H9 (cell line): ENCODE measurements at regions not wholly inside any gene's neighbourhood (a gene's known extent, or its start where the extent isn't known, plus 50 kb on each side); places are given as distances from the start of the nearest gene placed in this dataset.

Experiments
- DNase-seq: peaks from one replicate; pipeline ENCODE4 v3.0.0-alpha.2; 2017
- H2AFZ ChIP-seq: one replicate; pipeline ENCODE4 v1.6.1; 2013; ENCODE audit warnings: mild to moderate bottlenecking, low read length, control low read depth, moderate library complexity
- H2AK5ac ChIP-seq: 2 replicates; pipeline ENCODE4 v1.6.1; 2013; ENCODE audit warnings: low read length, control low read depth, mixed read lengths; ENCODE audit not compliant: insufficient read length
- H2BK120ac ChIP-seq: one replicate; pipeline ENCODE4 v1.6.1; 2013; ENCODE audit warnings: low read depth, mild to moderate bottlenecking, low read length, control low read depth, inconsistent platforms; ENCODE audit not compliant: poor library complexity, severe bottlenecking
- H2BK12ac ChIP-seq: 2 replicates; pipeline ENCODE4 v1.6.1; 2013; ENCODE audit warnings: low read length, control low read depth, mixed read lengths, low read depth; ENCODE audit not compliant: insufficient read length
- H2BK15ac ChIP-seq: 2 replicates; pipeline ENCODE4 v1.6.1; 2013; ENCODE audit warnings: low read depth, low read length, control low read depth
- H2BK20ac ChIP-seq: one replicate; pipeline ENCODE4 v1.6.1; 2013; ENCODE audit warnings: low read depth, mild to moderate bottlenecking, low read length, control low read depth, inconsistent platforms; ENCODE audit not compliant: poor library complexity, severe bottlenecking
- H2BK5ac ChIP-seq: 2 replicates; pipeline ENCODE4 v1.6.1; 2013; ENCODE audit warnings: low read length, control low read depth, mixed read lengths; ENCODE audit not compliant: insufficient read length
- H3K14ac ChIP-seq: 2 replicates; pipeline ENCODE4 v1.6.1; 2013; ENCODE audit warnings: low read length, control low read depth; ENCODE audit not compliant: insufficient read depth
- H3K18ac ChIP-seq: 2 replicates; pipeline ENCODE4 v1.6.1; 2013; ENCODE audit warnings: low read depth, mild to moderate bottlenecking, mixed read lengths, low read length, control low read depth; ENCODE audit not compliant: insufficient read length
- H3K23ac ChIP-seq: 2 replicates; pipeline ENCODE4 v1.6.1; 2013; ENCODE audit warnings: low read length, control low read depth, mixed read lengths, low read depth; ENCODE audit not compliant: insufficient read length
- H3K23me2 ChIP-seq: 2 replicates; pipeline ENCODE4 v1.6.1; 2013; ENCODE audit warnings: low read depth, mild to moderate bottlenecking, mixed read lengths, low read length, control low read depth; ENCODE audit not compliant: insufficient read length, poor library complexity, severe bottlenecking
- H3K27ac ChIP-seq: 2 replicates; pipeline ENCODE4 v1.5.1; 2013; ENCODE audit warnings: low read length, control low read depth, mixed read lengths, low read depth; ENCODE audit not compliant: insufficient read length
- H3K27me3 ChIP-seq: 2 replicates; pipeline ENCODE4 v1.6.1; 2013; ENCODE audit warnings: low read length, control low read depth, inconsistent platforms; ENCODE audit not compliant: insufficient read depth
- H3K4ac ChIP-seq: 2 replicates; pipeline ENCODE4 v1.6.1; 2013; ENCODE audit warnings: low read depth, mild to moderate bottlenecking, control low read depth, inconsistent platforms, low read length, moderate library complexity
- H3K4me1 ChIP-seq: 2 replicates; pipeline ENCODE4 v1.6.1; 2013; ENCODE audit warnings: low read length, control low read depth, inconsistent platforms; ENCODE audit not compliant: insufficient read depth
- H3K4me2 ChIP-seq: 2 replicates; pipeline ENCODE4 v1.6.1; 2013; ENCODE audit warnings: low read length, control low read depth, mixed read lengths; ENCODE audit not compliant: insufficient read length, insufficient read depth
- H3K56ac ChIP-seq: 2 replicates; pipeline ENCODE4 v1.6.1; 2013; ENCODE audit warnings: low read depth, mild to moderate bottlenecking, mixed read lengths, low read length, control low read depth; ENCODE audit not compliant: insufficient read length
- H3K79me1 ChIP-seq: 2 replicates; pipeline ENCODE4 v1.6.1; 2013; ENCODE audit warnings: low read depth, mild to moderate bottlenecking, moderate library complexity, low read length, control low read depth, inconsistent platforms; ENCODE audit not compliant: insufficient read depth, poor library complexity, severe bottlenecking
- H3K79me2 ChIP-seq: 2 replicates; pipeline ENCODE4 v1.6.1; 2013; ENCODE audit warnings: low read length, control low read depth, inconsistent platforms; ENCODE audit not compliant: insufficient read depth
- H3K9ac ChIP-seq: 2 replicates; pipeline ENCODE4 v1.6.1; 2013; ENCODE audit warnings: low read length, control low read depth, mixed read lengths; ENCODE audit not compliant: insufficient read length; ENCODE audit errors: extremely low read depth
- H3K9me3 ChIP-seq: one replicate; pipeline ENCODE4 v1.6.1; 2013; ENCODE audit warnings: low read depth, low read length, inconsistent platforms; ENCODE audit not compliant: control insufficient read depth
- H3T11ph ChIP-seq: one replicate; pipeline ENCODE4 v1.6.1; 2013; ENCODE audit warnings: mild to moderate bottlenecking, low read length, control low read depth, inconsistent platforms
- H4K20me1 ChIP-seq: one replicate; pipeline ENCODE4 v1.6.1; 2013; ENCODE audit not compliant: control insufficient read depth, insufficient read length, insufficient read depth
- H4K5ac ChIP-seq: 2 replicates; pipeline ENCODE4 v1.6.1; 2013; ENCODE audit warnings: low read depth, mild to moderate bottlenecking, mixed read lengths, low read length, control low read depth; ENCODE audit not compliant: insufficient read length
- H4K8ac ChIP-seq: replicated peaks from 2 replicates; pipeline ENCODE4 v1.6.1; 2013; ENCODE audit warnings: low read length, control low read depth, mixed read lengths, low read depth; ENCODE audit not compliant: insufficient read length
- H4K91ac ChIP-seq: 2 replicates; pipeline ENCODE4 v1.6.1; 2013; ENCODE audit warnings: low read depth, mild to moderate bottlenecking, moderate library complexity, mixed read lengths, low read length, control low read depth; ENCODE audit not compliant: insufficient read length
- H3K27ac Mint-ChIP-seq, 3 experiments: 2 replicates in 2 of 3; 3 replicates in 1 of 3; pipeline ENCODE4 v1.8.0; 2020 to 2021; ENCODE audit warnings: mixed read lengths in 3 of 3, mild to moderate bottlenecking in 1 of 3, moderate library complexity in 1 of 3
- H3K27me3 Mint-ChIP-seq: 2 replicates; pipeline ENCODE4 v1.8.0; 2021; ENCODE audit warnings: low read depth, mild to moderate bottlenecking, moderate library complexity, mixed read lengths
- H3K36me3 Mint-ChIP-seq, 3 experiments: 2 replicates in 2 of 3; 3 replicates in 1 of 3; pipeline ENCODE4 v1.8.0; 2020 to 2021; ENCODE audit warnings: low read depth in 3 of 3, mixed read lengths in 3 of 3; ENCODE audit not compliant: insufficient read depth in 1 of 3
- H3K4me1 Mint-ChIP-seq, 2 experiments: 2 replicates each; pipeline ENCODE4 v1.8.0; 2020; ENCODE audit warnings: mixed read lengths in 2 of 2
- H3K4me3 Mint-ChIP-seq, 2 experiments: 2 replicates in 1 of 2; 3 replicates in 1 of 2; pipeline ENCODE4 v1.8.0; 2020 to 2021; ENCODE audit warnings: mild to moderate bottlenecking in 2 of 2, mixed read lengths in 2 of 2, moderate library complexity in 1 of 2
- H3K9me3 Mint-ChIP-seq, 2 experiments: 2 replicates in 1 of 2; 3 replicates in 1 of 2; pipeline ENCODE4 v1.8.0; 2020; ENCODE audit warnings: mild to moderate bottlenecking in 2 of 2, mixed read lengths in 2 of 2, moderate library complexity in 1 of 2
- WGBS: extraction: QIAGEN DNeasy Blood & Tissue Kit; methylation state at CpG from one replicate; pipeline ENCODE4 v1.1.7; 2013; ENCODE audit warnings: missing lambda C conversion rate, low lambda C conversion rate, mixed read lengths; ENCODE audit not compliant: insufficient read length; ENCODE audit errors: extremely low coverage; 5-methylcytosine and 5-hydroxymethylcytosine counted together
- TF ChIP-seq, protein P1 (sequence below): fragments of 200-600 bp; sonication (generic); conservative IDR thresholded peaks from 3 replicates; pipeline ENCODE4 v1.8.0; 2021; ENCODE audit warnings: antibody characterized with exemption, mild to moderate bottlenecking

DNA sequence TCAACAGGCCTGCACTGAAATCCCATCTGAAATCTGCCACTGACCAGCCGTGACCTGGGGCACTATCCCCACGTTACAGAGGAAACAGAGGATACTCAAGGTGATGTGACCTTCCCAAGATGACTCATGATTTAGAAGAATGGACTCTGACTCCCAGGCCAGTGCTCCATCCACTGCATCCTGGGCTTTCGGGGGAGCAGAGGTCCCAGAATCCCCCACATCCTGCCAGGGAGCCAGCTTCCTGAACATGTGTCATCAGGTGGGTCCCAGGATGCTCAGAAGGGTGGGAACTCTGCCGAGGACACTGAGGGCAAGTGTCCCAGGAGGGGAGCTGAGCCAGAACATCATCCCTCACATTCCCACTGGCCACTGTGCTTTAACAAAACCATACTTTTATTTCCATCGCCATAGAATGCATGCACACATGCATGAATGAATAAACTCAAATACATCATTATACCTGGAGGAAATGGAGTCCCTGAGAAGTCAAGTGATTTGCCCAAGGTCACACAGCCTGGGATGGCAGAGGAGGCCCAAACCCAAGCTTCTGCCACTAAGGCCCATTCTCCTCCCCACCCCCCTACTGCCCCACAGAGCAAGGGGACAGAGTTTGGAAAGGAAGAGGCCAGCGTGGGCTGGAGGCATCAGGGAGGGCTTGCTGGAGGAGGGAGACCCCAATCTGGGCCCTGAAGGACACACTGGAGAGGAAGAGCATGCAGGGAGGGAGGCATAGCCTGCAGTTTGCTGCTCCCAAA lies 189.4 kb downstream of the MATN1 start:
- H2AFZ ChIP-seq: no peak overlapping the region
- no peak overlapping the region for H3K4ac ChIP-seq
- H2AK5ac ChIP-seq: no peak overlapping the region
- H3K79me2 ChIP-seq: no peaks in the 10 kb centered on the region
- Mint-ChIP-seq H3K27ac (no peak overlapping the region), H3K27me3 (no peaks in the 10 kb centered on the region), H3K4me1 (peaks cover 0 to 3% of the 10 kb centered on the region in 2 experiments; a peak in 2 of 4 replicates), H3K36me3 (no peaks in the 10 kb centered on the region), H3K4me3 (no peak overlapping the region), H3K9me3 (no peaks in the 10 kb centered on the region)
- H3K27ac ChIP-seq: no peak overlapping the region
- H2BK15ac ChIP-seq: no peak overlapping the region
- no peak overlapping the region for H3K4me2 ChIP-seq
- no peaks in the 10 kb centered on the region for H3K23me2 ChIP-seq
- DNase-seq: no peak
- no peak overlapping the region for H3K9ac ChIP-seq
- H2BK5ac ChIP-seq: no peak overlapping the region
- H4K8ac ChIP-seq: no peak overlapping the region
- no peaks in the 10 kb centered on the region for H3K4me1 ChIP-seq
- no peak overlapping the region for H3K18ac ChIP-seq
- no peaks in the 10 kb centered on the region for H3K79me1 ChIP-seq
- no peak overlapping the region for H4K91ac ChIP-seq
- TF ChIP-seq, protein P1, sequence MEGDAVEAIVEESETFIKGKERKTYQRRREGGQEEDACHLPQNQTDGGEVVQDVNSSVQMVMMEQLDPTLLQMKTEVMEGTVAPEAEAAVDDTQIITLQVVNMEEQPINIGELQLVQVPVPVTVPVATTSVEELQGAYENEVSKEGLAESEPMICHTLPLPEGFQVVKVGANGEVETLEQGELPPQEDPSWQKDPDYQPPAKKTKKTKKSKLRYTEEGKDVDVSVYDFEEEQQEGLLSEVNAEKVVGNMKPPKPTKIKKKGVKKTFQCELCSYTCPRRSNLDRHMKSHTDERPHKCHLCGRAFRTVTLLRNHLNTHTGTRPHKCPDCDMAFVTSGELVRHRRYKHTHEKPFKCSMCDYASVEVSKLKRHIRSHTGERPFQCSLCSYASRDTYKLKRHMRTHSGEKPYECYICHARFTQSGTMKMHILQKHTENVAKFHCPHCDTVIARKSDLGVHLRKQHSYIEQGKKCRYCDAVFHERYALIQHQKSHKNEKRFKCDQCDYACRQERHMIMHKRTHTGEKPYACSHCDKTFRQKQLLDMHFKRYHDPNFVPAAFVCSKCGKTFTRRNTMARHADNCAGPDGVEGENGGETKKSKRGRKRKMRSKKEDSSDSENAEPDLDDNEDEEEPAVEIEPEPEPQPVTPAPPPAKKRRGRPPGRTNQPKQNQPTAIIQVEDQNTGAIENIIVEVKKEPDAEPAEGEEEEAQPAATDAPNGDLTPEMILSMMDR: no peak
- H4K20me1 ChIP-seq: no peaks in the 10 kb centered on the region
- WGBS: no CpG with 5 or more reads among the region's 6 CpGs
- no peak overlapping the region for H3K23ac ChIP-seq
- no peak overlapping the region for H2BK120ac ChIP-seq
- H3K14ac ChIP-seq: no peak overlapping the region
- no peak overlapping the region for H2BK12ac ChIP-seq
- H3K9me3 ChIP-seq: no peaks in the 10 kb centered on the region
- no peak overlapping the region for H2BK20ac ChIP-seq
- no peaks in the 10 kb centered on the region for H3K27me3 ChIP-seq
- H3T11ph ChIP-seq: no peak overlapping the region
- H4K5ac ChIP-seq: no peak overlapping the region
- H3K56ac ChIP-seq: no peak overlapping the region
